Spleen (tissue), 7 donors: ENCODE measurements at regions not wholly inside any gene's neighbourhood (a gene's known extent, or its start where the extent isn't known, plus 50 kb on each side); places are given as distances from the start of the nearest gene placed in this dataset.
"Not testable (repeated sequence)": the region's sequence is repeated elsewhere in the genome, so short reads cannot be mapped to it uniquely, and the experiment has no call there.

Experiments used
- CTCF ChIP-seq, 11 experiments: fragments of 200-600 bp in 7 of 11; fragments of 450-650 bp in 4 of 11; sonication (generic) in 4 of 11; IDR thresholded peaks in 8 of 11; conservative IDR thresholded peaks in 3 of 11; 1 replicate in 7 of 11; 2 replicates in 4 of 11; pipeline versions ENCODE4 v1.4.0 to v1.8.0; 2016 to 2021; ENCODE audit warnings: antibody characterized with exemption in 11 of 11, inconsistent platforms in 4 of 11, mild to moderate bottlenecking in 1 of 11
- POLR2A ChIP-seq, 3 donors: fragments of 450-650 bp; IDR thresholded peaks; one replicate each; pipeline ENCODE4 v1.5.1; 2017; ENCODE audit warnings: antibody characterized with exemption in 3 of 3, mild to moderate bottlenecking in 1 of 3
- POLR2AphosphoS5 ChIP-seq, 3 donors: sonication (generic); formaldehyde crosslinking; IDR thresholded peaks; one replicate each; pipeline ENCODE4 v1.5.1; 2017; ENCODE audit warnings: antibody characterized with exemption in 3 of 3
- donor health status: DM: no; HTN: no; CAD: no; lungs with moderate emphysema.
- donor health status: DM: no; HTN: no; CAD: no.
- donor health status: DM: no; HTN: no; CAD: no.

- TF ChIP-seq CTCF (IDR thresholded peaks at IDR 0.05 in 8 of 11, conservative IDR thresholded peaks at IDR 0.05 in 3 of 11); POLR2AphosphoS5 (IDR thresholded peaks at IDR 0.05); POLR2A (IDR thresholded peaks at IDR 0.05): not testable (repeated sequence)
Measured at GRCh38 chr6:139953780-139954179, 579.3 kb upstream of the CITED2 start.
